SK-N-SH treated with all-trans-retinoic acid at 6 μM for 48 hours (cell line): ENCODE measurements at regions not wholly inside any gene's neighbourhood (a gene's known extent, or its start where the extent isn't known, plus 50 kb on each side); places are given as distances from the start of the nearest gene placed in this dataset.

Experiments used
- ARNTL ChIP-seq: fragments of 450-650 bp; formaldehyde crosslinking; IDR thresholded peaks from 2 replicates; pipeline ENCODE4 v1.5.0; 2020; ENCODE audit warnings: low read depth, mild to moderate bottlenecking, moderate library complexity, borderline replicate concordance
- BACH2 ChIP-seq: fragments of 250-450 bp; sonication (Bioruptor Pico); IDR thresholded peaks from 2 replicates; pipeline ENCODE4 v1.9.0; 2021; ENCODE audit warnings: mild to moderate bottlenecking, borderline replicate concordance
- CSRNP3 ChIP-seq: fragments of 250-450 bp; sonication (Bioruptor Pico); IDR thresholded peaks from 2 replicates; pipeline ENCODE4 v1.5.1; 2021; ENCODE audit warnings: mild to moderate bottlenecking, moderate library complexity
- ISL1 ChIP-seq: fragments of 250-450 bp; sonication (Bioruptor Pico); IDR thresholded peaks from 2 replicates; pipeline ENCODE4 v2.1.2; 2022; ENCODE audit warnings: mild to moderate bottlenecking, moderate library complexity
- OSR1 ChIP-seq: fragments of 250-450 bp; sonication (Bioruptor Pico); IDR thresholded peaks from 2 replicates; pipeline ENCODE4 v1.8.0; 2022; ENCODE audit warnings: moderate library complexity, mild to moderate bottlenecking, inconsistent platforms
- PATZ1 ChIP-seq: fragments of 250-450 bp; sonication (Bioruptor Pico); IDR thresholded peaks from 2 replicates; pipeline ENCODE4 v1.8.0; 2020; ENCODE audit warnings: mild to moderate bottlenecking, moderate library complexity, borderline replicate concordance
- PPARA ChIP-seq: fragments of 250-450 bp; sonication (Bioruptor Pico); IDR thresholded peaks from 2 replicates; pipeline ENCODE4 v1.5.0; 2020; ENCODE audit warnings: mild to moderate bottlenecking, borderline replicate concordance
- RARB ChIP-seq: fragments of 250-450 bp; sonication (Bioruptor Pico); IDR thresholded peaks from 2 replicates; pipeline ENCODE4 v1.8.0; 2021; ENCODE audit warnings: mild to moderate bottlenecking, moderate library complexity
- SNAI2 ChIP-seq: fragments of 250-450 bp; sonication (Bioruptor Pico); IDR thresholded peaks from 2 replicates; pipeline ENCODE4 v1.5.0; 2020; ENCODE audit warnings: mild to moderate bottlenecking, moderate library complexity
- TCF4 ChIP-seq: fragments of 250-450 bp; sonication (Bioruptor Pico); IDR thresholded peaks from 2 replicates; pipeline ENCODE4 v1.8.0; 2021; ENCODE audit warnings: mild to moderate bottlenecking, moderate library complexity, borderline replicate concordance
- ZFP3 ChIP-seq: fragments of 250-450 bp; sonication (Bioruptor Pico); IDR thresholded peaks from 2 replicates; pipeline ENCODE4 v1.5.0; 2020; ENCODE audit warnings: mild to moderate bottlenecking, moderate library complexity
- ZFP30 ChIP-seq: fragments of 450-650 bp; formaldehyde crosslinking; IDR thresholded peaks from 2 replicates; pipeline ENCODE4 v1.5.0; 2022; ENCODE audit warnings: mild to moderate bottlenecking, moderate library complexity

- TF ChIP-seq BACH2 = no peak
- TF ChIP-seq PATZ1 (CRISPR knock-in tag) = no peak
- no peak for TF ChIP-seq ISL1
- TF ChIP-seq PPARA (CRISPR knock-in tag) = no peak
- TF ChIP-seq CSRNP3 (CRISPR knock-in tag) = no peak
- no peak for TF ChIP-seq ZFP30
- no peak for TF ChIP-seq TCF4 (CRISPR knock-in tag)
- no peak for TF ChIP-seq SNAI2 (CRISPR knock-in tag)
- no peak for TF ChIP-seq ZFP3 (CRISPR knock-in tag)
- no peak for TF ChIP-seq OSR1 (CRISPR knock-in tag)
- no peak for TF ChIP-seq ARNTL (CRISPR knock-in tag)
- TF ChIP-seq RARB = no peak
Observed at GRCh38 chr15:73812806-73813465, 59.8 kb upstream of the INSYN1 start.
